HG03097 (cell line): ENCODE measurements at regions not wholly inside any gene's neighbourhood (a gene's known extent, or its start where the extent isn't known, plus 50 kb on each side); places are given as distances from the start of the nearest gene placed in this dataset.

ENCODE experiments used
- ATAC-seq: cut with Tn5 transposase; IDR thresholded peaks from one replicate; pipeline ENCODE4 v1.9.1; 2021; ENCODE audit not compliant: unreplicated experiment, low FRiP score

DNA sequence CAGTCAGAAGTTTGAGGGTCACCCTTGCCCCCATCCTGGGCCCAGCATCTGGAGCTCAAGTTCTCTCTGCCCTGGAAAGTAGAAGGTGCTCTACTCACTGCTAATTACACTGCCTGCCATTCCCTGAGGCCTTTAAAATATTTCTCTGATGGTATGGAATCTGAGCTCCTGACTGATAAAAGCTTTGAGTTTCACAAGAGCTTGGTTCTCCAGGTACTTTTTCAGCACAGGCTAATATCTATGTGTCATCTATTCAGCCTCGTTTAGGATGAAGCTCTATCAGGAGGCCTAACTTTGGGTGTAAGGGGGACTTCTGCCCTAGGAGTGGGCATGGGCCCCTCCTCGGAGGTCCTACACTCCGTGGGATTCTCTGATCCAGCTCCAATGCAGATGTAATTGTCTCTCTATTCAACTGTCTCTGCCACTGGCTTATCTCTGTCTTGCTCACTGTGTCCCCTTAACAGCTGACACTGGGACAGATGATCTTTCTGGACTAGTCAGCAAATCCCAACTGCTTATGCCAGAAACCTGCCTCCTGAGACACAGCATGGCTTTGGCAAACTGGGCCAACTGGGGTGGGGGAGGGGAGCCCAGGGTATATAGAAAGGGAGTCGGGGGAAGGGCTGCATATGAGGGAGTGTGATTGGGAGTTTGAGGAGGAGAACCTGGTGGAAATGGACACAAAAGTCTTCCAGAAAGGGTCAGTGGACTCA, 104.2 kb upstream of the GADD45A start:
- no peak for ATAC-seq

GRCh38 chr1:67582625-67583461, 102.2 kb upstream of the GADD45A start:
- no peak for ATAC-seq

- no peak for ATAC-seq
Observed at GRCh38 chr1:67583462-67583950, 101.5 kb upstream of the GADD45A start.

GRCh38 chr1:67584938-67585337, 100.1 kb upstream of the GADD45A start:
- ATAC-seq = no peak

DNA sequence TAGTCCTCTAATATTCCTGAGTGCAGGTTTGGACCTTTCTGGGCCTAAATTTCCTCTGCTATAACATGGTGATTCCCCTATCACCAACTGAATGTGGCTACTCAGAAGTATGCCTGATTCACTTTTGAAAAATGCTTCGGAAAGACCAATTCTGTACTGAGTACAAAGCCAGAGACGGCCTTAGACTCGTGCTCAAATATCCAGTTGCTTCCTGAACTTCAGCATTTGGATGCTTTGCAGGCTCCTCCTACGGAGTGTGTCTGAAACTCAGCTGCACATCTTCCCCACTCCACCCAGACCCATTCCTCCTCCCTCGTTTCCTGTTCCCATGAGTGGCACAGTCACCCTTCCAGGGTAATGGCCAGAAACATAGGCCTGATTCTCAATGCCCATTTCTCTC, 98.4 kb upstream of the GADD45A start:
- ATAC-seq = no peak

DNA sequence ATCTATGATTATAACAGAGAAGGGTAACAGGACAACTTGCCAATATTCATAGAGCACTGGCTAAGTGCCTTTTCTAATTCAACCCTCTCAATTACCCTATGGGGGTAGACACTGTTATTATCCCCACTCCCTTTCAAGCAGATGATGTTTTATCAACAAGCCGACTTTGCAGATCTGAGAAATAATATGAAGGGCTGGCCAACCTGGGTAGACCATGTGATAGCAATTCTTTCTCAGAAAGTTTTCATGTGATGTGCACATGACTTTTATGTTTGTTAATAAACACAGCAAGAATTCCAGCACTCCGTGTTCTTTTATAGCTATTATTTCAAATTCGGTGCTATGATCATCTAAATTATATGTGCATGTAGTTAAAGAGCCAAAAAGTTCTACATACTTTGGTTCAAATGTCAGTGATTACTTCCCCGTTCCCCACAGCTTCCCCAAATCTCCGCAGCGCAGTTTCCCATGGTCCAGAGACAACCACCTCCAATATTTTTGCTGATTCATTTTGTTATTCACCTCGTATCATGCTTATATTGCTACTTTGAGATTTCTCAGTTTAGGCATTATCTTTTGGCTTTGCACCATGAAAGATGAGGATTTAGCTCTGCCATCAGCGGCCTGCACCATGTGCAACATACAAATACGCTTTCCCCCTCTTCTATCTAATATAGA, 96.7 kb upstream of the GADD45A start:
- no peak for ATAC-seq

GRCh38 chr1:67589519-67590233, 95.3 kb upstream of the GADD45A start:
- ATAC-seq = no peak

GRCh38 chr1:67590329-67590728, 94.7 kb upstream of the GADD45A start:
- ATAC-seq = no peak

DNA sequence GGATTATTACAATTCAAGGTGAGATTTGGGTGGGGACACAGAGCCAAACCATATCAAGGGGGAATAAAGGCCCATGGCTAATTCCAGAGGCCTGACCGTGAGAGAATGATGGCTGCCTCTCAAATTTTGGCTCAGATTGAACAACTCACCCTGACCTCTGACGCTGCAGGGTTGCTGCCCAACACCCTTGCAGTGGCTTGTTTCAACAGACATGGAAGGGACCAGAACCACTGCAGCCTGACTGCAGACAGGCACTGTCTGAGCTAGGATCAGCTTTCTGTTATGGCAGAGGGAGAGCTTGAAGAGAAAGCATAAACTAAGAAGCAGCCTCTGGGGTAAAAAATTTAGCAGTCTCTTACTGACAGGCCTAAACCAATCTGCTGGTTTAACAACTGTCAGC, 90.2 kb upstream of the GADD45A start:
- ATAC-seq = no peak

- no peak for ATAC-seq
Observed at GRCh38 chr1:67596674-67597073, 88.3 kb upstream of the GADD45A start.

DNA sequence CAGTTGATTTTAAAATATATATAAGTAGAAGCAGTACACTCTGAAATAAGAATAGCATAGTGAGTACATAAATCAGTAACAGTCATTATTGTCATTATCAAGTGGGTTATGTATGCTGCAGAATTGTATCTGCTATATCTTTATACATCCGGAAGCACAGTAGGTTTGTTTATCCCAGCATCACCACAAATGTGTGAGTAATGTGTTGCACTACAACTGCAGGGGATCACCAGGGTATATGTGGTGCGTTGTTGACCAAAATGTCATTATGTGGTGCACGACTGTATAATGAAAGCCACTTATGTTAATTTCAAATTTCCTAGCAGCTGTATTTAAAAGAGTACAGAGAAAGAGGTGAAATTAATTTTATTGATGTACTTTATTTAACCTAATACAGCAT, 87.7 kb upstream of the GADD45A start:
- no peak for ATAC-seq

DNA sequence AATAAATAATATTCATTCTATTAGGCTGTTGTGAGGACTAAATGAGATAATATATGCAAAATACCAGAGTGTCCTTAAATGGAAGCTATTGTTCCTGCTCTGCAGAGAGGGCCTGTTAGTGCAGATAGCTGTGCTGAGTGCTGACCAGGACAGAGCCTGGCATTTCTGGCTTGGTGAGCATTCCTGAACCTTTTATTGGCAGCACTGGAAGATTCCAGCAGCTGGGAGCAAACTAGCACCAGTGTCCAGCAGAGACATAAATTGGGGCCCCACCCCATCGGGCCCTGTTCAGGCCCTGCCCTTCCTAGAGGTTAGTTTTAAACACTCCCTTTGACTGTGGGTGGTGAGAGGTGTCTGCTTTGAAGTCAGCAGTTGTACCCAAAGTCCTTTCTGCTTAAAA, 85.9 kb upstream of the GADD45A start:
- ATAC-seq = no peak

DNA sequence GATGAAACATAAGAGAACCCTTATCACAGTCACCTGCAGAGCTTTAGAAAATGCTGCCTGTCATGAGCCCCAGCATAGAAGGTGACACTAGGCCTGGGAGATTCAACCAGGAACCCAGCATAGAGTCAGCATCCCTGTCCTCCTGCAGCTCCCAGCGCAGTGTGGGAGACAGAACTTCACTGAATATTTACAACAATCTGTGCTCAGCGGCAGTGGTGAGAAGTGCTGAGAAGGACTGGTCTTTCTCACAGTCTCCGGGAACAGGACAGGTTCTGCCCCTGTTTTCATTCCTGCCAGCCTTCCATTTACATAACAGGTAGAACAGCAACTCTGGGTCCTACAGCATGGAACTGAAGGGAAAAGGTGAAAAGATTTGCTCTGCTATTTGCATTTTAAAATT, 83.5 kb upstream of the GADD45A start:
- ATAC-seq = no peak

- no peak for ATAC-seq
Observed at GRCh38 chr1:67601955-67602354, 83.0 kb upstream of the GADD45A start.

DNA sequence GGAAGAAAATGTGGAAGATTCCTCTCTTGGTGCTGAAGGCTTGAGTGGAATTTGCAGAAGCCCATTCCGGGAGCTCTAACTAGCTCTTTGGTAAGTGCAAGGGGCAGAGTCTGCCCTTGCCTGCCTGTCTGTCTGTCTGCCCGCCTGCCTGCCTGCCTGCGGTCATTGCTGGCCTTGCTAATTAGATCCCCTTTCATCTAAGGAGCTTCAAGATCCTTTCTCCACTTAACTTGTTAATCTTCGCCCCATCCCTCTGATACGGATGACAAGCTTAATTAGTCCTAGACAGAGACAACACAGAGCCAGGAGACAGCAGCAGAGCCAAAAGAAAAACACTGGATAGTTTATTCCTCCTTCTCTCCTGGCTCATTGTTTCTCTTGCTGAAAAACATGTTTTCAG, 80.2 kb upstream of the GADD45A start:
- ATAC-seq = no peak

- no peak for ATAC-seq
Observed at GRCh38 chr1:67605209-67605780, 79.7 kb upstream of the GADD45A start.

DNA sequence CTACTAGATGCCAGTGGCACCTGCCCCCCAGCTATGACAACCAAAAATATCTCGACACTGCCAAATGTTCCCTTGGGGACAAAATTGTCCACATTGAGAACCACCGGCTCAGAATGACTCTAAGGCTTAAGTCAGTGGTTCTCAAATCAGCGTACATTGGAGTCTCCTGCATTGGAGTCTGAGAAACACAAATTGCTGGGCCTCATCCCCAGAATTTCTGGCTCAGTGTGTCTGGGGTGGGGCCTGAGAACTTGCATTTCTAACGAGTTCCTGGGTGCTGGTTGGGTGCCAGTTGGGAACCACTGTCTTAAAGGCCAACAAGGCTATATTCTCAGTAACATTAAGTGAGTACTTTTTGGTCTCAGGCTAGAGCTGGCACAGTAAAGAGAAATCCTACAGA, 77.7 kb upstream of the GADD45A start:
- no peak for ATAC-seq

DNA sequence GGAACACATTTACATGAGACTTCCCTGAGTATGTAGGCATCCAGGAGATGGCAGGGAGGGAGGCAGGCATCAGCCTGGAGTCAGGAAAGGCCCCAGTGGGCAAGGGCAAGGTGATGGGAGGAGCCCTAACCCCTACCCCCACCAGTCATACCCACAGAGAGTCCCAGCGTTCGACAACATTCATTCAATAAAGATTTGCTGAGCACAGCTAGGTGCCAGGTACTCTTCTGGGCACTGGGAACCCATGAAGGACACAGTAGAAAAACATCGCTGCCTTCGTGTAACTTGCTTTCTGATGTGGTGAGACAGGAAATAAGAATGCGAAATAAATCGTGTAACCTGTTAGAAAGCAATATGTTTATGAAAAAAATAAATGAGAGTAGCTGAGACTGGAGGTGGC, 77.3 kb upstream of the GADD45A start:
- no peak for ATAC-seq

DNA sequence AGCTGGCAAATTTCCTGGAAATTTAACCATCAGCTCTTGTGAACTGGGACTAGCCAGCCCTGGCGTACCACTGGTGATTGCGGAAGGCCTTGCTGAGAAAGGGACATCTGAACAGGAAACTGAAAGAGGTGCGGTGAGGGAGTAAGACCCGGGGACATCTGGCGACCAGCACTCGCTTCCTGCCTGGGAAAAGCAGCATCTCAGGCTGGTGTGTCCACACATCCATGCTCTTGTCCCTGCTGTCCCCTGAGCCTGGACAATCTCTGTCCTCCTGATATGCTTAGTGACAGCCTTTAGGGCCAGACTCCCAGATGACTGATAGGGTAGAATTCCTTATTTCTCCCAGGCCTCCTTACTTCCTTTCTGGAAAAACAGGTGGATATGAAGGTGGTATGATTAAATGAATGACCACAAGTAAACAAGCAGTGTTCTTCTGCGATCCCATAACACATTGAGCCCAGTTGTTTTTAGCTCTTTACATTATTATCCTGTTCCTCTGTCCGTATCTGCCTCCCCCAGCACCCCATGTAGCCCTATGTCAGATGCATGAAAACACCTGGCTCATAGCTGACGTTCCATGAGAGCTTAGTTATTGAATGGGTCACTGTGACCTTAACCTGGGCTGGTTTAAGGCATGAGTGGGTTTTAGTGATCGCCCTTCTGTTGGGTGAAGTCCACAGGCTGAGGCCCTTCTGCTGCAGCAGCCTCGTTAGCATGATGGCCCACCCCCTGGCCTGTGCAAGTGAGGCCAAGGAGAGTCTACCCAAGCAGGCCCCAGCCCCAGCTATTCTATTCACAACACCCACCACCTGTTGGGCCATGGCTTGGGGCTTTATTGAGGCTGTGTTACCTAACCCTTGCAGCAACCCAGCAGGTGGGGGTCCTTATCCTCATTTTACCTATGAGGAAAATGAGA, 76.1 kb upstream of the GADD45A start:
- ATAC-seq = no peak
